ENCODE measurements at regions not wholly inside any gene's neighbourhood (a gene's known extent, or its start where the extent isn't known, plus 50 kb on each side); places are given as distances from the start of the nearest gene placed in this dataset.

- no peak for TF ChIP-seq CTCF (conservative IDR thresholded peaks at IDR 0.05 in 1 of 2, IDR thresholded peaks at IDR 0.05 in 1 of 2; ENCODE audit: extremely low read depth in 1 of 2, insufficient read depth in 1 of 2, low read depth in 1 of 2, low read length in 2 of 2)
- no peak for TF ChIP-seq EZH2 (IDR thresholded peaks at IDR 0.05; ENCODE audit: borderline replicate concordance, low read length)
Measured at GRCh38 chr20:12627485-12627884, 381.3 kb upstream of the SPTLC3 start.
